ENCODE measurements at regions not wholly inside any gene's neighbourhood (a gene's known extent, or its start where the extent isn't known, plus 50 kb on each side); places are given as distances from the start of the nearest gene placed in this dataset.

GRCh38 chr7:26099236-26099635, 52.8 kb upstream of the NFE2L3 start:
- no peaks in the 10 kb centered on the region for H3K9me3 ChIP-seq (ENCODE audit: control insufficient read depth in 2 of 2, insufficient read depth in 1 of 2, low read depth in 1 of 2, low read length in 1 of 2)
- H3K4me3 ChIP-seq (ENCODE audit: low read depth in 1 of 2, low read length in 2 of 2) = no peak overlapping the region
- no peaks in the 10 kb centered on the region for H3K27me3 ChIP-seq (ENCODE audit: control insufficient read depth in 1 of 2, insufficient read depth in 2 of 2, low read length in 2 of 2)
- WGBS, 2 donors = 89 to 90% methylated on average over 7 of the region's 7 CpGs
- H3K4me1 ChIP-seq (ENCODE audit: control insufficient read depth in 2 of 2, insufficient read depth in 2 of 2, low read length in 1 of 2) = no peaks in the 10 kb centered on the region
- no peak overlapping the region for H3K27ac ChIP-seq (ENCODE audit: low read depth in 2 of 2, low read length in 1 of 2)
- H3K36me3 ChIP-seq (ENCODE audit: control insufficient read depth in 2 of 2, insufficient read depth in 2 of 2, low read length in 1 of 2) = no peaks in the 10 kb centered on the region

DNA sequence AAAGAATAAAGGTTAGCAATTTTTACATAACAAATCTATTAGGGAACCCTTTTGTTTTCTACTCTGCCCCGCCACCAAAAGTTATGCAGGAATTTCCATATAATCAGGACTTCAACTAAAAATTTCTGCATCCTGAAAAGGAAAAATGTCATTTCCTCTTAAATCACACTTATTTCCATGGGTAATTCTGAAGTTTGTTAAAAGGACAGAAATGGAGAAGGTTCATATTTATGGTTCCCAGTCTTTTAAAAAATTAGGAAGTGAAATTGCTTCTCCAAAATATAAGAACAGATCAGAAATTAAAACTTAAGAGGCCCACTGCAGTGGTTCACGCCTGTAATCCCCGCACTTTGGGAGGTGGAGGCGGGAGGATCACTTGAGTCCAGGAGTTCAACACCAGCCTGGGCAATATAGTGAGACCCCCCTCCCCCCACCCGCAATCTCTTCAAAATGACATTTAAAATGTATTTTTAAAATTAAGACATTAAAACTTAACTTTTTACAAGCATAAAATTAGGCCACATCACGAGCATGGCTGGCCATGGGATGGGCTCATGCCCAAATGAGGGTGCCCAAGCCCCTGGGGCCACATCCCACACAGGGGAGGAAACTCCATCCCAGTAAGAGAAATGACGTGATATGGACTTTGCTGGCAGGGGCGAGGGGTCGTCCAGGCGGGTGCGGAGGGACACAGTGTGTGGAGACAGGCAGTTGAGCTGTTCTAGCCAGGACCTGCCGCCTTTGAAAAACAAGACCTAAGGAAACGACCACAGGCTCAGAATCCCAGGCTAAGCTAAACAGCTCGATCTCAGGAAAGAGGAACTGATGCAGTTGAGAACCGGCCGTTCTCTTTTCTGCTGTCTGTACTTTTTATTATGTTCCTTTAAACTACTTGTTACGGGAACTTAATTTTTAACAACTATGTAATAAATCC, 51.3 kb upstream of the NFE2L3 start:
- Histone ChIP-seq H3K27me3 (ENCODE audit: control insufficient read depth in 1 of 2, insufficient read depth in 2 of 2, low read length in 2 of 2) (no peaks in the 10 kb centered on the region), H3K27ac (ENCODE audit: low read depth in 2 of 2, low read length in 1 of 2) (no peak overlapping the region), H3K4me1 (ENCODE audit: control insufficient read depth in 2 of 2, insufficient read depth in 2 of 2, low read length in 1 of 2) (no peaks in the 10 kb centered on the region), H3K9me3 (ENCODE audit: control insufficient read depth in 2 of 2, insufficient read depth in 1 of 2, low read depth in 1 of 2, low read length in 1 of 2) (no peaks in the 10 kb centered on the region), H3K36me3 (ENCODE audit: control insufficient read depth in 2 of 2, insufficient read depth in 2 of 2, low read length in 1 of 2) (no peaks in the 10 kb centered on the region), H3K4me3 (ENCODE audit: low read depth in 1 of 2, low read length in 2 of 2) (no peak overlapping the region)
- 82 to 84% methylated on average over 17 of the region's 17 CpGs for WGBS, 2 donors

- no peaks in the 10 kb centered on the region for H3K27me3 ChIP-seq (ENCODE audit: control insufficient read depth in 1 of 2, insufficient read depth in 2 of 2, low read length in 2 of 2)
- no peaks in the 10 kb centered on the region for H3K4me1 ChIP-seq (ENCODE audit: control insufficient read depth in 2 of 2, insufficient read depth in 2 of 2, low read length in 1 of 2)
- H3K27ac ChIP-seq (ENCODE audit: low read depth in 2 of 2, low read length in 1 of 2) = peak overlapping the region in 1 of 2 donors; percentile 33
- H3K36me3 ChIP-seq (ENCODE audit: control insufficient read depth in 2 of 2, insufficient read depth in 2 of 2, low read length in 1 of 2) = no peaks in the 10 kb centered on the region
- H3K9me3 ChIP-seq (ENCODE audit: control insufficient read depth in 2 of 2, insufficient read depth in 1 of 2, low read depth in 1 of 2, low read length in 1 of 2) = no peaks in the 10 kb centered on the region
- no peak overlapping the region for H3K4me3 ChIP-seq (ENCODE audit: low read depth in 1 of 2, low read length in 2 of 2)
- WGBS, 2 donors = 53 to 56% methylated on average over 16 of the region's 16 CpGs
Observed at GRCh38 chr7:26101361-26102151, 50.4 kb upstream of the NFE2L3 start.

- H3K9me3 ChIP-seq (ENCODE audit: control insufficient read depth in 2 of 2, insufficient read depth in 1 of 2, low read depth in 1 of 2, low read length in 1 of 2) = no peaks in the 10 kb centered on the region
- H3K27ac ChIP-seq (ENCODE audit: low read depth in 2 of 2, low read length in 1 of 2) = no peak overlapping the region
- H3K36me3 ChIP-seq (ENCODE audit: control insufficient read depth in 2 of 2, insufficient read depth in 2 of 2, low read length in 1 of 2) = no peaks in the 10 kb centered on the region
- H3K4me3 ChIP-seq (ENCODE audit: low read depth in 1 of 2, low read length in 2 of 2) = no peak overlapping the region
- no peaks in the 10 kb centered on the region for H3K4me1 ChIP-seq (ENCODE audit: control insufficient read depth in 2 of 2, insufficient read depth in 2 of 2, low read length in 1 of 2)
- H3K27me3 ChIP-seq (ENCODE audit: control insufficient read depth in 1 of 2, insufficient read depth in 2 of 2, low read length in 2 of 2) = no peaks in the 10 kb centered on the region
- 82 to 83% methylated on average over 4 of the region's 4 CpGs for WGBS, 2 donors
Observed at GRCh38 chr7:26102176-26102575, 49.8 kb upstream of the NFE2L3 start.

Data from esophagus (tissue), 2 donors.